SW480 (cell line): ENCODE measurements at regions not wholly inside any gene's neighbourhood (a gene's known extent, or its start where the extent isn't known, plus 50 kb on each side); places are given as distances from the start of the nearest gene placed in this dataset.
A peak's percentile ranks its signal among the peaks of the same experiment; 100 is the strongest.
"Not testable (repeated sequence)": the region's sequence is repeated elsewhere in the genome, so short reads cannot be mapped to it uniquely, and the experiment has no call there.

Experiments used
- DNase-seq: peaks from one replicate; pipeline ENCODE4 v3.0.0-alpha.2; 2016; ENCODE audit warnings: low spot score

- not testable (repeated sequence) for DNase-seq
Observed at GRCh38 chr6:43998592-43999243, 128.5 kb downstream of the MRPL14 start.

GRCh38 chr6:43997990-43998585 lies 129.2 kb downstream of the MRPL14 start:
- DNase-seq, result not testable (repeated sequence)

GRCh38 chr6:43997345-43997677 lies 129.9 kb downstream of the MRPL14 start:
- DNase-seq, result no peak

GRCh38 chr6:43996618-43997344 lies 130.5 kb downstream of the MRPL14 start:
- no peak for DNase-seq

GRCh38 chr6:43995137-43995536 lies 132.1 kb downstream of the MRPL14 start:
- no peak for DNase-seq

- peak; percentile 41 for DNase-seq
Observed at GRCh38 chr6:43993881-43994523, 133.2 kb downstream of the MRPL14 start.

- DNase-seq, result no peak
Observed at GRCh38 chr6:43992783-43993644, 134.2 kb downstream of the MRPL14 start.

GRCh38 chr6:43992126-43992663 lies 135.1 kb downstream of the MRPL14 start:
- DNase-seq, result no peak

GRCh38 chr6:43990627-43991619 lies 136.3 kb downstream of the MRPL14 start:
- DNase-seq, result no peak

- DNase-seq, result no peak
Observed at GRCh38 chr6:43990275-43990626, 137.0 kb downstream of the MRPL14 start.

GRCh38 chr6:43989581-43990146 lies 137.6 kb downstream of the MRPL14 start:
- no peak for DNase-seq

GRCh38 chr6:43988801-43989200 lies 138.5 kb downstream of the MRPL14 start:
- no peak for DNase-seq

GRCh38 chr6:43987838-43988439 lies 139.3 kb downstream of the MRPL14 start:
- DNase-seq, result no peak

GRCh38 chr6:43986177-43986825 lies 141.0 kb downstream of the MRPL14 start:
- DNase-seq, result no peak

GRCh38 chr6:43985329-43985728 lies 141.9 kb downstream of the MRPL14 start:
- no peak for DNase-seq

GRCh38 chr6:43984442-43985321 lies 142.6 kb downstream of the MRPL14 start:
- DNase-seq, result no peak

- no peak for DNase-seq
Observed at GRCh38 chr6:43983632-43984031, 143.6 kb downstream of the MRPL14 start.

- no peak for DNase-seq
Observed at GRCh38 chr6:43983191-43983590, 144.1 kb downstream of the MRPL14 start.
